ENCODE measurements at regions not wholly inside any gene's neighbourhood (a gene's known extent, or its start where the extent isn't known, plus 50 kb on each side); places are given as distances from the start of the nearest gene placed in this dataset.

- TF ChIP-seq CTCF (optimal IDR thresholded peaks at IDR 0.05 in 1 of 3, IDR thresholded peaks at IDR 0.05 in 1 of 3, conservative IDR thresholded peaks at IDR 0.05 in 1 of 3; ENCODE audit: extremely low read depth in 1 of 3, insufficient read depth in 2 of 3, low read length in 3 of 3), result no peak
- TF ChIP-seq EZH2 (IDR thresholded peaks at IDR 0.05; ENCODE audit: low read length), result no peak
These were observed 311.3 kb downstream of the TUSC1 start for GRCh38 chr9:25366906-25367305.
